ENCODE measurements at regions not wholly inside any gene's neighbourhood (a gene's known extent, or its start where the extent isn't known, plus 50 kb on each side); places are given as distances from the start of the nearest gene placed in this dataset.

- no peaks in the 10 kb centered on the region for H4K20me1 ChIP-seq (ENCODE audit: control insufficient read depth, extremely low read depth, insufficient read depth, low read length)
- H3K36me3 ChIP-seq (ENCODE audit: control insufficient read depth in 2 of 2, extremely low read depth in 1 of 2, insufficient read depth in 2 of 2, low read length in 2 of 2) = no peaks in the 10 kb centered on the region
- no peak overlapping the region for H3K27ac ChIP-seq (ENCODE audit: control insufficient read depth, insufficient read depth, low read length)
- no peak for FAIRE-seq
- H3K27me3 ChIP-seq (ENCODE audit: control insufficient read depth, extremely low read depth, insufficient read depth, low read length) = no peaks in the 10 kb centered on the region
- no peak for DNase-seq (ENCODE audit: low read depth, low spot score)
- no peak overlapping the region for H3K4me2 ChIP-seq (ENCODE audit: control insufficient read depth, extremely low read depth, insufficient read depth, low read depth, low read length)
- H2AFZ ChIP-seq (ENCODE audit: control insufficient read depth, low read length) = no peak overlapping the region
- H3K4me3 ChIP-seq (ENCODE audit: control insufficient read depth in 2 of 3, extremely low read depth in 1 of 3, insufficient read depth in 2 of 3, low read depth in 1 of 3, low read length in 3 of 3) = no peak overlapping the region
- dilution Hi-C loops (cut with MboI; ENCODE audit: extremely low pct_ligation_motif_present, low sequenced_read_pairs) = no loop called here
- no peaks in the 10 kb centered on the region for H3K9me3 ChIP-seq (ENCODE audit: control insufficient read depth, low read depth, low read length)
- H3K4me1 ChIP-seq (ENCODE audit: control insufficient read depth, extremely low read depth, insufficient read depth, low read length) = no peaks in the 10 kb centered on the region
- no peak for TF ChIP-seq EZH2 (IDR thresholded peaks at IDR 0.05; ENCODE audit: low read length)
- TF ChIP-seq CTCF (optimal IDR thresholded peaks at IDR 0.05 in 1 of 3, IDR thresholded peaks at IDR 0.05 in 1 of 3, conservative IDR thresholded peaks at IDR 0.05 in 1 of 3; ENCODE audit: extremely low read depth in 1 of 3, insufficient read depth in 2 of 3, low read length in 3 of 3) = no peak
- no peaks in the 10 kb centered on the region for H3K79me2 ChIP-seq (ENCODE audit: control insufficient read depth, insufficient read depth, low read length)
- no peak overlapping the region for H3K9ac ChIP-seq (ENCODE audit: control insufficient read depth, extremely low read depth, insufficient read depth, low read length)
- H3K9me1 ChIP-seq (ENCODE audit: control insufficient read depth, extremely low read depth, insufficient read depth, low read length) = no peaks in the 10 kb centered on the region
These were observed 1854.9 kb downstream of the TP53TG3F start for GRCh38 chr16:35314298-35314697.

DNA sequence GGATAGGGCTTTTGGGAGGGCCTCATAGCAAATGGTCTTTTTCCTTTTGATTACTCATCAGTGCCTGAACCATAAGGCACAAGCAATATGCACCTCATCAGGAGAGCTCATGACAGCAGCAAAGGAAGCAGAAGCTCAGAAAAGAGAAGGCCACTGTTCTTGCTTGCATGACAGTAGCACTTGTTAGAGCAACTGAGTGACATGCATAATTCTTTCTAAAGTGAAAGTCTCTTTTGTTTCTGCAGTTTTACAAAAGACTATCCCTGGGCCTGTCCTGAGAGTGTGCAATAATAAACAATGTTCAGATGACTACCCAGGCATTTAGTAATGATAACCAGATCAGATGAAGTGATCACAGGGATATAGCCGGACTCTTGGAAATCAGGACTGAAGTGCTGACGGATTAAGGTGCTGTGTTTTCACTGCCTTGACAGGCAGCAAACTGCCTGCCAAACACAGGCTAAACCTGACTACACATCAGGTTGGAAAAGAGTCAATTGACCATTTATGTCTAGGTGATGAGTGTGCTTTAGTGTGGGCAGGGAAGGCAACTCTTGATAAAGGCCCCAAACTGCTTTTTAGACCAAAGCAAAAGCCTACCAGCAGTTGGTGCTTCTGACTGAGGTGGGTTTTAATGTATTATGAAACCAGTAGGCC, 1860.3 kb downstream of the TP53TG3F start:
- Histone ChIP-seq H3K4me1 (ENCODE audit: control insufficient read depth, extremely low read depth, insufficient read depth, low read length) (no peaks in the 10 kb centered on the region), H3K36me3 (ENCODE audit: control insufficient read depth in 2 of 2, extremely low read depth in 1 of 2, insufficient read depth in 2 of 2, low read length in 2 of 2) (no peaks in the 10 kb centered on the region), H3K9ac (ENCODE audit: control insufficient read depth, extremely low read depth, insufficient read depth, low read length) (no peak overlapping the region), H3K4me2 (ENCODE audit: control insufficient read depth, extremely low read depth, insufficient read depth, low read depth, low read length) (no peak overlapping the region), H3K9me1 (ENCODE audit: control insufficient read depth, extremely low read depth, insufficient read depth, low read length) (no peaks in the 10 kb centered on the region), H2AFZ (ENCODE audit: control insufficient read depth, low read length) (no peak overlapping the region), H4K20me1 (ENCODE audit: control insufficient read depth, extremely low read depth, insufficient read depth, low read length) (no peaks in the 10 kb centered on the region), H3K9me3 (ENCODE audit: control insufficient read depth, low read depth, low read length) (no peaks in the 10 kb centered on the region), H3K4me3 (ENCODE audit: control insufficient read depth in 2 of 3, extremely low read depth in 1 of 3, insufficient read depth in 2 of 3, low read depth in 1 of 3, low read length in 3 of 3) (no peak overlapping the region), H3K79me2 (ENCODE audit: control insufficient read depth, insufficient read depth, low read length) (no peaks in the 10 kb centered on the region), H3K27ac (ENCODE audit: control insufficient read depth, insufficient read depth, low read length) (no peak overlapping the region), H3K27me3 (ENCODE audit: control insufficient read depth, extremely low read depth, insufficient read depth, low read length) (no peaks in the 10 kb centered on the region)
- dilution Hi-C loops (cut with MboI; ENCODE audit: extremely low pct_ligation_motif_present, low sequenced_read_pairs) = no loop called here
- DNase-seq (ENCODE audit: low read depth, low spot score) = no peak
- FAIRE-seq = no peak
- TF ChIP-seq CTCF (optimal IDR thresholded peaks at IDR 0.05 in 1 of 3, IDR thresholded peaks at IDR 0.05 in 1 of 3, conservative IDR thresholded peaks at IDR 0.05 in 1 of 3; ENCODE audit: extremely low read depth in 1 of 3, insufficient read depth in 2 of 3, low read length in 3 of 3) = no peak
- no peak for TF ChIP-seq EZH2 (IDR thresholded peaks at IDR 0.05; ENCODE audit: low read length)

All from keratinocyte (primary cell).